ENCODE measurements at regions not wholly inside any gene's neighbourhood (a gene's known extent, or its start where the extent isn't known, plus 50 kb on each side); places are given as distances from the start of the nearest gene placed in this dataset.

DNA sequence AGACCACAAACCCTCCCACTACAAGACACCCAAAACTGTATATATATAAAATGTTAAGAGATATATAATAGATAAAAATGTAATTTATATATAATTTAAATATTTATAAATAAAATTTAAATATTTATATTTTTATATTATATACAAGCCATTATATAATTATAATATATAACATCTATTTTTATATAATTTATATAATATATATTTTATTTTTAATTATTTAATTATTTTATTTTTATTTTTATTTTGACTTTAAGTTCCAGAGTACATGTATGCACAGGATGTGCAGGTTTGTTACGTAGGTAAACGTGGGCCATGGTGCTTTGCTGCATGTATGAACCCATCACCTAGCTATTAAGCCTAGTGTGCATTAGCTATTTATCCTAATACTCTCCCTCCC, 1090.2 kb downstream of the NXPH1 start:
- no peak for TF ChIP-seq CTCF (conservative IDR thresholded peaks at IDR 0.05; ENCODE audit: low read depth, low read length)
- TF ChIP-seq RAD21 (IDR thresholded peaks at IDR 0.05; ENCODE audit: low read length) = no peak
- TF ChIP-seq CHD1 (IDR thresholded peaks at IDR 0.05; ENCODE audit: low read depth, low read length) = no peak
- no peak for TF ChIP-seq CEBPB (IDR thresholded peaks at IDR 0.05; ENCODE audit: low read depth, low read length)
- no peak for TF ChIP-seq POLR2A (IDR thresholded peaks at IDR 0.05; ENCODE audit: low read depth, low read length)
- no peak for TF ChIP-seq USF2 (IDR thresholded peaks at IDR 0.05; ENCODE audit: low read depth, low read length)

Measured in IMR-90 (cell line).